WTC11 (cell line): ENCODE measurements at regions not wholly inside any gene's neighbourhood (a gene's known extent, or its start where the extent isn't known, plus 50 kb on each side); places are given as distances from the start of the nearest gene placed in this dataset.

Experiments used
- ATAC-seq: fragments of 200-7000 bp; cut with Tn5 transposase; 2 replicates; pipeline ENCODE4 v1.10.0; 2021; ENCODE audit warnings: mild to moderate bottlenecking, moderate library complexity
- CTCF ChIA-PET: fragments of 300-600 bp; sonication (Branson Sonifier 250); formaldehyde crosslinking; loops from one replicate; lab custom pipeline; 2021; ENCODE audit warnings: antibody characterized with exemption; lab: Charles Lee
- POLR2A ChIA-PET: fragments of 350-600 bp; sonication (Branson Sonifier 250); formaldehyde crosslinking; loops from one replicate; lab custom pipeline; 2021; ENCODE audit warnings: antibody characterized with exemption; lab: Charles Lee
- DNase-seq: peaks from one replicate; pipeline ENCODE4 v3.0.0; 2021; ENCODE audit warnings: low spot score
- H3K27ac Mint-ChIP-seq: 2 replicates; pipeline ENCODE4 v1.8.0; 2021; ENCODE audit warnings: mixed read lengths
- H3K27me3 Mint-ChIP-seq: 2 replicates; pipeline ENCODE4 v1.8.0; 2021; ENCODE audit warnings: low read depth, mild to moderate bottlenecking, moderate library complexity, mixed read lengths
- H3K36me3 Mint-ChIP-seq: 2 replicates; pipeline ENCODE4 v1.8.0; 2021; ENCODE audit warnings: mixed read lengths
- H3K4me1 Mint-ChIP-seq: 2 replicates; pipeline ENCODE4 v1.8.0; 2022; ENCODE audit warnings: mixed read lengths
- H3K4me3 Mint-ChIP-seq: 2 replicates; pipeline ENCODE4 v1.8.0; 2021; ENCODE audit warnings: mild to moderate bottlenecking, moderate library complexity, mixed read lengths
- H3K9me3 Mint-ChIP-seq: 2 replicates; pipeline ENCODE4 v1.8.0; 2021; ENCODE audit warnings: mixed read lengths
- CREB1 ChIP-seq: sonication (generic); formaldehyde crosslinking; IDR thresholded peaks from 2 replicates; pipeline ENCODE4 v1.8.0; 2023; ENCODE audit warnings: mild to moderate bottlenecking, missing genetic modification reagents
- EMX1 ChIP-seq: fragments of 250-450 bp; sonication (Bioruptor Pico); IDR thresholded peaks from 2 replicates; pipeline ENCODE4 v1.8.0; 2021; ENCODE audit warnings: mild to moderate bottlenecking
- FOXK1 ChIP-seq: sonication (generic); formaldehyde crosslinking; IDR thresholded peaks from 2 replicates; pipeline ENCODE4 v1.8.0; 2022; ENCODE audit warnings: mild to moderate bottlenecking, moderate library complexity, missing genetic modification reagents
- GABPB1 ChIP-seq: sonication (generic); formaldehyde crosslinking; IDR thresholded peaks from 2 replicates; pipeline ENCODE4 v1.8.1; 2023; ENCODE audit warnings: mild to moderate bottlenecking, missing genetic modification reagents
- JUN ChIP-seq: sonication (generic); formaldehyde crosslinking; IDR thresholded peaks from 2 replicates; pipeline ENCODE4 v1.8.0; 2023; ENCODE audit warnings: mild to moderate bottlenecking, missing genetic modification reagents
- MYBL2 ChIP-seq: sonication (generic); formaldehyde crosslinking; IDR thresholded peaks from 2 replicates; pipeline ENCODE4 v1.8.1; 2023; ENCODE audit warnings: mild to moderate bottlenecking, moderate library complexity, missing genetic modification reagents
- NFATC4 ChIP-seq: fragments of 250-450 bp; sonication (Bioruptor Pico); IDR thresholded peaks from 2 replicates; pipeline ENCODE4 v1.9.0; 2021; ENCODE audit warnings: mild to moderate bottlenecking
- NR2C2 ChIP-seq: sonication (generic); formaldehyde crosslinking; IDR thresholded peaks from 2 replicates; pipeline ENCODE4 v1.8.0; 2022; ENCODE audit warnings: mild to moderate bottlenecking, missing genetic modification reagents
- NR3C1 ChIP-seq: sonication (generic); formaldehyde crosslinking; conservative IDR thresholded peaks from 2 replicates; pipeline ENCODE4 v1.8.1; 2023; ENCODE audit warnings: low read depth, mild to moderate bottlenecking, missing genetic modification reagents
- PRRX2 ChIP-seq: fragments of 250-450 bp; sonication (Bioruptor Pico); IDR thresholded peaks from 2 replicates; pipeline ENCODE4 v1.8.0; 2021; ENCODE audit warnings: mild to moderate bottlenecking
- TP53 ChIP-seq: sonication (generic); formaldehyde crosslinking; IDR thresholded peaks from 2 replicates; pipeline ENCODE4 v1.8.1; 2023; ENCODE audit warnings: mild to moderate bottlenecking, missing genetic modification reagents
- ZNF423 ChIP-seq: fragments of 250-450 bp; sonication (Bioruptor Pico); IDR thresholded peaks from 2 replicates; pipeline ENCODE4 v2.1.2; 2022; ENCODE audit warnings: mild to moderate bottlenecking, moderate library complexity
- ZNF671 ChIP-seq: fragments of 250-450 bp; sonication (Bioruptor Pico); IDR thresholded peaks from 2 replicates; pipeline ENCODE4 v1.8.0; 2021; ENCODE audit warnings: mild to moderate bottlenecking
- TF ChIP-seq, protein P1 (sequence below): sonication (generic); formaldehyde crosslinking; conservative IDR thresholded peaks from 2 replicates; pipeline ENCODE4 v1.8.1; 2023; ENCODE audit warnings: mild to moderate bottlenecking, low read depth, missing genetic modification reagents, moderate library complexity
- TF ChIP-seq, protein P2 (sequence below): sonication (generic); formaldehyde crosslinking; IDR thresholded peaks from 2 replicates; pipeline ENCODE4 v1.8.1; 2023; ENCODE audit warnings: mild to moderate bottlenecking, missing genetic modification reagents, moderate library complexity
- TF ChIP-seq, protein P3 (sequence below): sonication (generic); formaldehyde crosslinking; IDR thresholded peaks from 2 replicates; pipeline ENCODE4 v1.8.0; 2023; ENCODE audit warnings: mild to moderate bottlenecking, missing genetic modification reagents
- TF ChIP-seq, protein P4 (sequence below): sonication (generic); formaldehyde crosslinking; IDR thresholded peaks from 2 replicates; pipeline ENCODE4 v1.8.0; 2022; ENCODE audit warnings: mild to moderate bottlenecking, missing genetic modification reagents
- TF ChIP-seq, protein P5 (sequence below): sonication (generic); formaldehyde crosslinking; IDR thresholded peaks from 2 replicates; pipeline ENCODE4 v1.8.1; 2023; ENCODE audit warnings: mild to moderate bottlenecking, missing genetic modification reagents
- TF ChIP-seq, protein P6 (sequence below): fragments of 250-450 bp; sonication (Bioruptor Pico); conservative IDR thresholded peaks from 2 replicates; pipeline ENCODE4 v1.9.0; 2021; ENCODE audit warnings: mild to moderate bottlenecking

DNA sequence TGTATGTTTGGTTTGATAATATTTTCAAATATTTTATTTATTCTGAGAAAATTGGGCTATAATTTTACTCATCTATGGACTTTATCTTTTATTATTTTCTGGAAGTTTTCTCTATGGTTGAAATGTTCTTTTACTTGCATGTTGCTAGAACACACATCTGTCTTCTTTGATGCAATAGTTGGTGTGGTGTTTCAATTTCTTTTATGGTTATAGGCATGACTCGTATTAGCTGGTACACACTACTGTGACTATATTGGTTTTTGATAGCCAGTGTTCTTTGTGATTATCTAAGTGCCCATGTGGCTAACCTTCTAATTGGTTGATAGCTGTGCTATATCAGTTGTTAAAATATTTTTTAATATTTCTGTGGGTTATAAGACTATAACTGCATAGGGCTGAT, 1343.3 kb upstream of the GJE1 start:
- no peak overlapping the region for H3K27ac Mint-ChIP-seq
- TF ChIP-seq, protein P1, sequence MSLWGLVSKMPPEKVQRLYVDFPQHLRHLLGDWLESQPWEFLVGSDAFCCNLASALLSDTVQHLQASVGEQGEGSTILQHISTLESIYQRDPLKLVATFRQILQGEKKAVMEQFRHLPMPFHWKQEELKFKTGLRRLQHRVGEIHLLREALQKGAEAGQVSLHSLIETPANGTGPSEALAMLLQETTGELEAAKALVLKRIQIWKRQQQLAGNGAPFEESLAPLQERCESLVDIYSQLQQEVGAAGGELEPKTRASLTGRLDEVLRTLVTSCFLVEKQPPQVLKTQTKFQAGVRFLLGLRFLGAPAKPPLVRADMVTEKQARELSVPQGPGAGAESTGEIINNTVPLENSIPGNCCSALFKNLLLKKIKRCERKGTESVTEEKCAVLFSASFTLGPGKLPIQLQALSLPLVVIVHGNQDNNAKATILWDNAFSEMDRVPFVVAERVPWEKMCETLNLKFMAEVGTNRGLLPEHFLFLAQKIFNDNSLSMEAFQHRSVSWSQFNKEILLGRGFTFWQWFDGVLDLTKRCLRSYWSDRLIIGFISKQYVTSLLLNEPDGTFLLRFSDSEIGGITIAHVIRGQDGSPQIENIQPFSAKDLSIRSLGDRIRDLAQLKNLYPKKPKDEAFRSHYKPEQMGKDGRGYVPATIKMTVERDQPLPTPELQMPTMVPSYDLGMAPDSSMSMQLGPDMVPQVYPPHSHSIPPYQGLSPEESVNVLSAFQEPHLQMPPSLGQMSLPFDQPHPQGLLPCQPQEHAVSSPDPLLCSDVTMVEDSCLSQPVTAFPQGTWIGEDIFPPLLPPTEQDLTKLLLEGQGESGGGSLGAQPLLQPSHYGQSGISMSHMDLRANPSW (CRISPR knock-in tag), result no peak
- TF ChIP-seq TP53 (CRISPR knock-in tag), result no peak
- no peak for TF ChIP-seq ZNF671 (CRISPR knock-in tag)
- TF ChIP-seq JUN (CRISPR knock-in tag), result no peak
- TF ChIP-seq, protein P2, sequence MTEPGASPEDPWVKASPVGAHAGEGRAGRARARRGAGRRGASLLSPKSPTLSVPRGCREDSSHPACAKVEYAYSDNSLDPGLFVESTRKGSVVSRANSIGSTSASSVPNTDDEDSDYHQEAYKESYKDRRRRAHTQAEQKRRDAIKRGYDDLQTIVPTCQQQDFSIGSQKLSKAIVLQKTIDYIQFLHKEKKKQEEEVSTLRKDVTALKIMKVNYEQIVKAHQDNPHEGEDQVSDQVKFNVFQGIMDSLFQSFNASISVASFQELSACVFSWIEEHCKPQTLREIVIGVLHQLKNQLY (CRISPR knock-in tag), result no peak
- no peak for TF ChIP-seq EMX1 (CRISPR knock-in tag)
- TF ChIP-seq NR3C1 (CRISPR knock-in tag), result no peak
- TF ChIP-seq NR2C2 (CRISPR knock-in tag), result no peak
- no peak for TF ChIP-seq GABPB1
- TF ChIP-seq, protein P3, sequence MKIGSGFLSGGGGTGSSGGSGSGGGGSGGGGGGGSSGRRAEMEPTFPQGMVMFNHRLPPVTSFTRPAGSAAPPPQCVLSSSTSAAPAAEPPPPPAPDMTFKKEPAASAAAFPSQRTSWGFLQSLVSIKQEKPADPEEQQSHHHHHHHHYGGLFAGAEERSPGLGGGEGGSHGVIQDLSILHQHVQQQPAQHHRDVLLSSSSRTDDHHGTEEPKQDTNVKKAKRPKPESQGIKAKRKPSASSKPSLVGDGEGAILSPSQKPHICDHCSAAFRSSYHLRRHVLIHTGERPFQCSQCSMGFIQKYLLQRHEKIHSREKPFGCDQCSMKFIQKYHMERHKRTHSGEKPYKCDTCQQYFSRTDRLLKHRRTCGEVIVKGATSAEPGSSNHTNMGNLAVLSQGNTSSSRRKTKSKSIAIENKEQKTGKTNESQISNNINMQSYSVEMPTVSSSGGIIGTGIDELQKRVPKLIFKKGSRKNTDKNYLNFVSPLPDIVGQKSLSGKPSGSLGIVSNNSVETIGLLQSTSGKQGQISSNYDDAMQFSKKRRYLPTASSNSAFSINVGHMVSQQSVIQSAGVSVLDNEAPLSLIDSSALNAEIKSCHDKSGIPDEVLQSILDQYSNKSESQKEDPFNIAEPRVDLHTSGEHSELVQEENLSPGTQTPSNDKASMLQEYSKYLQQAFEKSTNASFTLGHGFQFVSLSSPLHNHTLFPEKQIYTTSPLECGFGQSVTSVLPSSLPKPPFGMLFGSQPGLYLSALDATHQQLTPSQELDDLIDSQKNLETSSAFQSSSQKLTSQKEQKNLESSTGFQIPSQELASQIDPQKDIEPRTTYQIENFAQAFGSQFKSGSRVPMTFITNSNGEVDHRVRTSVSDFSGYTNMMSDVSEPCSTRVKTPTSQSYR, result no peak
- TF ChIP-seq, protein P4, sequence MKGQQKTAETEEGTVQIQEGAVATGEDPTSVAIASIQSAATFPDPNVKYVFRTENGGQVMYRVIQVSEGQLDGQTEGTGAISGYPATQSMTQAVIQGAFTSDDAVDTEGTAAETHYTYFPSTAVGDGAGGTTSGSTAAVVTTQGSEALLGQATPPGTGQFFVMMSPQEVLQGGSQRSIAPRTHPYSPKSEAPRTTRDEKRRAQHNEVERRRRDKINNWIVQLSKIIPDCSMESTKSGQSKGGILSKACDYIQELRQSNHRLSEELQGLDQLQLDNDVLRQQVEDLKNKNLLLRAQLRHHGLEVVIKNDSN (CRISPR knock-in tag), result no peak
- no peak for TF ChIP-seq ZNF423 (CRISPR knock-in tag)
- DNase-seq (no peak), ATAC-seq (no peak)
- CTCF ChIA-PET, result no interaction called here
- H3K4me1 Mint-ChIP-seq, result no peaks in the 10 kb centered on the region
- no peaks in the 10 kb centered on the region for H3K36me3 Mint-ChIP-seq
- POLR2A ChIA-PET, result no interaction called here
- peaks cover 5% of the 10 kb centered on the region for H3K9me3 Mint-ChIP-seq
- no peak overlapping the region for H3K4me3 Mint-ChIP-seq
- H3K27me3 Mint-ChIP-seq, result no peaks in the 10 kb centered on the region

DNA sequence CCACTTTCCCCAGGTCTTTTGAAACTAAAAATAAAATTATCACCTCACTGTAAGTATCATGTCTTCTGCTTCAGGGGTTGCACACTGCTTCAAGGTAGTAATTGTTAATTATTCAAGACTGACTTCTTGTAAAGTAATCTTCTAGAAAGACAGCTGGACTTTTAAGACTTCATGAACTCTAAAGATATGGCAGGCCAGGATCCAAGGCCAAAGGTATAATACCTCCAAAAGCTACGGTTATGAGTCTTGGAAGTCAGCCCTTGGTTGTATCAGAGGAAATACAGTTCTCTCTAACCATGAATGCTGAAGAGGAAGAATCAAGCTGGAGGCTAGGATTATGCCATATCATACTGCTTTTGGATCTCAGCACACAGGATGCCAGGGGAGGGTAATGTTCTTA, 1346.8 kb upstream of the GJE1 start:
- CTCF ChIA-PET, result no interaction called here
- H3K4me3 Mint-ChIP-seq, result no peak overlapping the region
- H3K27me3 Mint-ChIP-seq, result no peaks in the 10 kb centered on the region
- H3K36me3 Mint-ChIP-seq, result no peaks in the 10 kb centered on the region
- DNase-seq (no peak), ATAC-seq (no peak)
- POLR2A ChIA-PET, result no interaction called here
- H3K9me3 Mint-ChIP-seq, result no peaks in the 10 kb centered on the region
- no peak overlapping the region for H3K27ac Mint-ChIP-seq
- no peak for TF ChIP-seq EMX1 (CRISPR knock-in tag)
- H3K4me1 Mint-ChIP-seq, result no peaks in the 10 kb centered on the region

DNA sequence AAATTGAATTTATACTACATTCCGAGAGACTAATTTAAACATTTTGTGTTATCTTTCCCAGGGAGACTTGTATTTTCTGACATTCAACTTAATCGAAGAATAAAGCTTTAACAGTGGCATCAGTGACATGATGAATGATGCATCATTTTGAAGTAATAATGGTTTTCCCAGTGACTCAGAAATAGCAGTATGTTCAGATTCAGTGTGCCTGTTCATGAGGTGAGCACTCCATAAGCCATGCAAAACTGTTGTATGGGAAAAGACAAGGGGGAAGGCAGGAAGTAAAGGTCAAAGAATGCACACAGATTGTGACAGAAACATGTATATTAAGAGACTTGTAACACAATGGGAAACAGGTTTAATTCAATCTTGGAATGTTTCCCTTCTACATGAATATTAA, 1348.2 kb upstream of the GJE1 start:
- DNase-seq (no peak), ATAC-seq (no peak)
- Mint-ChIP-seq H3K9me3 (no peaks in the 10 kb centered on the region), H3K27ac (no peak overlapping the region), H3K4me3 (no peak overlapping the region), H3K4me1 (no peaks in the 10 kb centered on the region), H3K27me3 (no peaks in the 10 kb centered on the region), H3K36me3 (no peaks in the 10 kb centered on the region)
- CTCF ChIA-PET, result no interaction called here
- POLR2A ChIA-PET, result no interaction called here
- TF ChIP-seq CREB1 (CRISPR knock-in tag) (no peak), PRRX2 (CRISPR knock-in tag) (no peak), FOXK1 (CRISPR knock-in tag) (no peak), NFATC4 (CRISPR knock-in tag) (no peak), MYBL2 (CRISPR knock-in tag) (no peak)
- TF ChIP-seq, protein P5, sequence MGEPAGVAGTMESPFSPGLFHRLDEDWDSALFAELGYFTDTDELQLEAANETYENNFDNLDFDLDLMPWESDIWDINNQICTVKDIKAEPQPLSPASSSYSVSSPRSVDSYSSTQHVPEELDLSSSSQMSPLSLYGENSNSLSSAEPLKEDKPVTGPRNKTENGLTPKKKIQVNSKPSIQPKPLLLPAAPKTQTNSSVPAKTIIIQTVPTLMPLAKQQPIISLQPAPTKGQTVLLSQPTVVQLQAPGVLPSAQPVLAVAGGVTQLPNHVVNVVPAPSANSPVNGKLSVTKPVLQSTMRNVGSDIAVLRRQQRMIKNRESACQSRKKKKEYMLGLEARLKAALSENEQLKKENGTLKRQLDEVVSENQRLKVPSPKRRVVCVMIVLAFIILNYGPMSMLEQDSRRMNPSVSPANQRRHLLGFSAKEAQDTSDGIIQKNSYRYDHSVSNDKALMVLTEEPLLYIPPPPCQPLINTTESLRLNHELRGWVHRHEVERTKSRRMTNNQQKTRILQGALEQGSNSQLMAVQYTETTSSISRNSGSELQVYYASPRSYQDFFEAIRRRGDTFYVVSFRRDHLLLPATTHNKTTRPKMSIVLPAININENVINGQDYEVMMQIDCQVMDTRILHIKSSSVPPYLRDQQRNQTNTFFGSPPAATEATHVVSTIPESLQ (CRISPR knock-in tag), result no peak
- TF ChIP-seq, protein P6, sequence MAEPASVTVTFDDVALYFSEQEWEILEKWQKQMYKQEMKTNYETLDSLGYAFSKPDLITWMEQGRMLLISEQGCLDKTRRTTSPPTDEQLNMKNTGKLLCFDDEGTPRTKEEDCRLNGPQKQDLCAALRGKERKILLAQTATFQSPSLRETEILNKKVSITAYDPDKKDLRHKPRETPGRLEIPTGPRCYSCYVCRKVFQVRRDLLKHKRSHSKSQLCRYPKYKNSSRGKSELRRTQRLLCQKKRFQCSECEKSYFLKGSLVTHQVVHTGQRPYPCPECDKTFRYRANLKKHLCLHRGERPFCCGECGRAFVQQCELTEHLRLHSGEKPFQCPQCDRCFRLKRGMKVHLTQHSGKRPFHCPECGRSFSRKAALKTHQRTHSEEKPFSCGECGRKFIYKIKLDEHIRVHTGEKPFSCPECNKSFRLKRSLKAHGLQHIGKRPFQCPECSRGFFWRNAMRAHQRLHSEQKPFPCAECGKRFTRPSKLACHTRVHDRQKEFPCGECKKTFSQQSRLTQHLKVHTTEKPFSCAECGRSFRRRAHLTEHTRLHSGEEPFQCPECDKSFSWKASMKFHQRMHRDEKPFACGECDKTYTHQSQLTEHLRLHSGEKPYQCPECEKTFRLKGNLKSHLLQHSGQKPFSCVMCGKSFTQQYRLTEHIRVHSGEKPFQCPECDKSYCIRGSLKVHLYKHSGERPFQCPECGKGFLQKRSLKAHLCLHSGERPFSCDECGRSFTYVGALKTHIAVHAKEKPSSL (CRISPR knock-in tag), result no peak
